H1 (cell line): ENCODE measurements at regions not wholly inside any gene's neighbourhood (a gene's known extent, or its start where the extent isn't known, plus 50 kb on each side); places are given as distances from the start of the nearest gene placed in this dataset.

Experiments used
- EP300 ChIP-seq, 2 experiments: IDR thresholded peaks; 1 replicate in 1 of 2; 2 replicates in 1 of 2; pipeline ENCODE4 v1.6.1; 2011 to 2012; ENCODE audit warnings: low read depth in 2 of 2, low read length in 2 of 2, mild to moderate bottlenecking in 2 of 2, borderline replicate concordance in 1 of 2, inconsistent platforms in 1 of 2, moderate library complexity in 1 of 2
- KDM4A ChIP-seq: IDR thresholded peaks from one replicate; pipeline ENCODE4 v1.7.1; 2012; ENCODE audit warnings: low read depth, mild to moderate bottlenecking, moderate library complexity, low read length, inconsistent platforms; ENCODE audit not compliant: severe bottlenecking
- TF ChIP-seq, protein P1 (sequence below): fragments of 300-600 bp; sonication (generic); IDR thresholded peaks from 2 replicates; pipeline ENCODE4 v1.7.1; 2012; ENCODE audit warnings: low read length, moderate library complexity, mild to moderate bottlenecking, inconsistent platforms; ENCODE audit not compliant: insufficient replicate concordance

- TF ChIP-seq KDM4A (no peak), EP300 (IDR thresholded peaks at IDR 0.05; ENCODE audit: borderline replicate concordance in 1 of 2, low read depth in 2 of 2, low read length in 2 of 2) (no peak)
- TF ChIP-seq, protein P1, sequence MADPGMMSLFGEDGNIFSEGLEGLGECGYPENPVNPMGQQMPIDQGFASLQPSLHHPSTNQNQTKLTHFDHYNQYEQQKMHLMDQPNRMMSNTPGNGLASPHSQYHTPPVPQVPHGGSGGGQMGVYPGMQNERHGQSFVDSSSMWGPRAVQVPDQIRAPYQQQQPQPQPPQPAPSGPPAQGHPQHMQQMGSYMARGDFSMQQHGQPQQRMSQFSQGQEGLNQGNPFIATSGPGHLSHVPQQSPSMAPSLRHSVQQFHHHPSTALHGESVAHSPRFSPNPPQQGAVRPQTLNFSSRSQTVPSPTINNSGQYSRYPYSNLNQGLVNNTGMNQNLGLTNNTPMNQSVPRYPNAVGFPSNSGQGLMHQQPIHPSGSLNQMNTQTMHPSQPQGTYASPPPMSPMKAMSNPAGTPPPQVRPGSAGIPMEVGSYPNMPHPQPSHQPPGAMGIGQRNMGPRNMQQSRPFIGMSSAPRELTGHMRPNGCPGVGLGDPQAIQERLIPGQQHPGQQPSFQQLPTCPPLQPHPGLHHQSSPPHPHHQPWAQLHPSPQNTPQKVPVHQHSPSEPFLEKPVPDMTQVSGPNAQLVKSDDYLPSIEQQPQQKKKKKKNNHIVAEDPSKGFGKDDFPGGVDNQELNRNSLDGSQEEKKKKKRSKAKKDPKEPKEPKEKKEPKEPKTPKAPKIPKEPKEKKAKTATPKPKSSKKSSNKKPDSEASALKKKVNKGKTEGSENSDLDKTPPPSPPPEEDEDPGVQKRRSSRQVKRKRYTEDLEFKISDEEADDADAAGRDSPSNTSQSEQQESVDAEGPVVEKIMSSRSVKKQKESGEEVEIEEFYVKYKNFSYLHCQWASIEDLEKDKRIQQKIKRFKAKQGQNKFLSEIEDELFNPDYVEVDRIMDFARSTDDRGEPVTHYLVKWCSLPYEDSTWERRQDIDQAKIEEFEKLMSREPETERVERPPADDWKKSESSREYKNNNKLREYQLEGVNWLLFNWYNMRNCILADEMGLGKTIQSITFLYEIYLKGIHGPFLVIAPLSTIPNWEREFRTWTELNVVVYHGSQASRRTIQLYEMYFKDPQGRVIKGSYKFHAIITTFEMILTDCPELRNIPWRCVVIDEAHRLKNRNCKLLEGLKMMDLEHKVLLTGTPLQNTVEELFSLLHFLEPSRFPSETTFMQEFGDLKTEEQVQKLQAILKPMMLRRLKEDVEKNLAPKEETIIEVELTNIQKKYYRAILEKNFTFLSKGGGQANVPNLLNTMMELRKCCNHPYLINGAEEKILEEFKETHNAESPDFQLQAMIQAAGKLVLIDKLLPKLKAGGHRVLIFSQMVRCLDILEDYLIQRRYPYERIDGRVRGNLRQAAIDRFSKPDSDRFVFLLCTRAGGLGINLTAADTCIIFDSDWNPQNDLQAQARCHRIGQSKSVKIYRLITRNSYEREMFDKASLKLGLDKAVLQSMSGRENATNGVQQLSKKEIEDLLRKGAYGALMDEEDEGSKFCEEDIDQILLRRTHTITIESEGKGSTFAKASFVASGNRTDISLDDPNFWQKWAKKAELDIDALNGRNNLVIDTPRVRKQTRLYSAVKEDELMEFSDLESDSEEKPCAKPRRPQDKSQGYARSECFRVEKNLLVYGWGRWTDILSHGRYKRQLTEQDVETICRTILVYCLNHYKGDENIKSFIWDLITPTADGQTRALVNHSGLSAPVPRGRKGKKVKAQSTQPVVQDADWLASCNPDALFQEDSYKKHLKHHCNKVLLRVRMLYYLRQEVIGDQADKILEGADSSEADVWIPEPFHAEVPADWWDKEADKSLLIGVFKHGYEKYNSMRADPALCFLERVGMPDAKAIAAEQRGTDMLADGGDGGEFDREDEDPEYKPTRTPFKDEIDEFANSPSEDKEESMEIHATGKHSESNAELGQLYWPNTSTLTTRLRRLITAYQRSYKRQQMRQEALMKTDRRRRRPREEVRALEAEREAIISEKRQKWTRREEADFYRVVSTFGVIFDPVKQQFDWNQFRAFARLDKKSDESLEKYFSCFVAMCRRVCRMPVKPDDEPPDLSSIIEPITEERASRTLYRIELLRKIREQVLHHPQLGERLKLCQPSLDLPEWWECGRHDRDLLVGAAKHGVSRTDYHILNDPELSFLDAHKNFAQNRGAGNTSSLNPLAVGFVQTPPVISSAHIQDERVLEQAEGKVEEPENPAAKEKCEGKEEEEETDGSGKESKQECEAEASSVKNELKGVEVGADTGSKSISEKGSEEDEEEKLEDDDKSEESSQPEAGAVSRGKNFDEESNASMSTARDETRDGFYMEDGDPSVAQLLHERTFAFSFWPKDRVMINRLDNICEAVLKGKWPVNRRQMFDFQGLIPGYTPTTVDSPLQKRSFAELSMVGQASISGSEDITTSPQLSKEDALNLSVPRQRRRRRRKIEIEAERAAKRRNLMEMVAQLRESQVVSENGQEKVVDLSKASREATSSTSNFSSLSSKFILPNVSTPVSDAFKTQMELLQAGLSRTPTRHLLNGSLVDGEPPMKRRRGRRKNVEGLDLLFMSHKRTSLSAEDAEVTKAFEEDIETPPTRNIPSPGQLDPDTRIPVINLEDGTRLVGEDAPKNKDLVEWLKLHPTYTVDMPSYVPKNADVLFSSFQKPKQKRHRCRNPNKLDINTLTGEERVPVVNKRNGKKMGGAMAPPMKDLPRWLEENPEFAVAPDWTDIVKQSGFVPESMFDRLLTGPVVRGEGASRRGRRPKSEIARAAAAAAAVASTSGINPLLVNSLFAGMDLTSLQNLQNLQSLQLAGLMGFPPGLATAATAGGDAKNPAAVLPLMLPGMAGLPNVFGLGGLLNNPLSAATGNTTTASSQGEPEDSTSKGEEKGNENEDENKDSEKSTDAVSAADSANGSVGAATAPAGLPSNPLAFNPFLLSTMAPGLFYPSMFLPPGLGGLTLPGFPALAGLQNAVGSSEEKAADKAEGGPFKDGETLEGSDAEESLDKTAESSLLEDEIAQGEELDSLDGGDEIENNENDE = no peak
- TF ChIP-seq, all 59 proteins: peak for 0
Observed at GRCh38 chr19:27679905-27680304, 1533.0 kb downstream of the UQCRFS1 start (continued).
